Suprapubic skin (tissue), 4 donors: ENCODE measurements at regions not wholly inside any gene's neighbourhood (a gene's known extent, or its start where the extent isn't known, plus 50 kb on each side); places are given as distances from the start of the nearest gene placed in this dataset.

Source experiments
- EP300 ChIP-seq: sonication (generic); formaldehyde crosslinking; IDR thresholded peaks from one replicate; pipeline ENCODE4 v1.6.1; 2017; ENCODE audit warnings: antibody characterized with exemption
- POLR2AphosphoS5 ChIP-seq, 3 donors: sonication (generic); formaldehyde crosslinking; IDR thresholded peaks; one replicate each; pipeline ENCODE4 v1.6.1; 2017; ENCODE audit warnings: antibody characterized with exemption in 3 of 3
- TF ChIP-seq, protein P1 (sequence below), 2 donors: fragments of 200-600 bp in 1 of 2; fragments of 450-650 bp in 1 of 2; sonication (generic) in 1 of 2; IDR thresholded peaks; one replicate each; pipeline ENCODE4 v1.5.1; 2016 to 2019; ENCODE audit warnings: antibody characterized with exemption in 2 of 2, mild to moderate bottlenecking in 1 of 2, moderate library complexity in 1 of 2

DNA sequence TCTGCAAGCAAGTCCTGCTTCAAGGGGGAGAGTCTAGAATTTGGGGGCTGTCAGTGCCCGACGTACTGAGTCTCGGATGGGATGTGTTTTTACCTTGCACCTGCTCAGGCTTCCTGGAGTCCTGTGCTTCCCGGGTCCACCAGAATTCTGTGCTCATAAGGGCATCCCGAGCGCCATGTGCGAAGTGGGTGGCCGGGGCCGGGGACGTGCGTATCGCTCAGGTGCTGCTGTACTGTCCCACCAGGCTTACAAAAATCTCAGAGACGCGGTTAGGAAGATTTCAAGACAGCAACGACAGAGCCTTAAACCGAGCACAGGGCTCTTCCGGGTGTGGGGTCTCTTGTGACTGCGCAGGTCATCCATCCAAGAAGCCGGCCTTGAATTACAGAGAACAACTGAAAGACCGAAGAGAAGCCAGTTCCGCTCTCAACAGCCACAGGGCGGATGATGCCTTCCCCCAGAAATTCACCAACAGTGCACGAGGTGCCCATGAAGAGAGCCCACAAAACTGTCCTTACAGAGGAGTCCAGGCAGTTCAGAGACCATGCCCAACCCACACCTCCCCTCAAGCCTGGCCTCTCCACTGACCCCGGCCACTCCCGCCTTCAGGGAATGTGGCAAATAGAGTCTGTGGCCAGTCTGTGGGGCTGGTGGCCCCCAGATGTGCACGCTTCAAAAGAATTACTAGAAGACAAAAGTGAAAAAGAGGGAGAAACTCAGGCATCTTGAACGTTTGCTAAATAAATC, 104.7 kb downstream of the PXDC1 start:
- TF ChIP-seq POLR2AphosphoS5 (IDR thresholded peaks at IDR 0.05): no peak
- TF ChIP-seq, protein P1, sequence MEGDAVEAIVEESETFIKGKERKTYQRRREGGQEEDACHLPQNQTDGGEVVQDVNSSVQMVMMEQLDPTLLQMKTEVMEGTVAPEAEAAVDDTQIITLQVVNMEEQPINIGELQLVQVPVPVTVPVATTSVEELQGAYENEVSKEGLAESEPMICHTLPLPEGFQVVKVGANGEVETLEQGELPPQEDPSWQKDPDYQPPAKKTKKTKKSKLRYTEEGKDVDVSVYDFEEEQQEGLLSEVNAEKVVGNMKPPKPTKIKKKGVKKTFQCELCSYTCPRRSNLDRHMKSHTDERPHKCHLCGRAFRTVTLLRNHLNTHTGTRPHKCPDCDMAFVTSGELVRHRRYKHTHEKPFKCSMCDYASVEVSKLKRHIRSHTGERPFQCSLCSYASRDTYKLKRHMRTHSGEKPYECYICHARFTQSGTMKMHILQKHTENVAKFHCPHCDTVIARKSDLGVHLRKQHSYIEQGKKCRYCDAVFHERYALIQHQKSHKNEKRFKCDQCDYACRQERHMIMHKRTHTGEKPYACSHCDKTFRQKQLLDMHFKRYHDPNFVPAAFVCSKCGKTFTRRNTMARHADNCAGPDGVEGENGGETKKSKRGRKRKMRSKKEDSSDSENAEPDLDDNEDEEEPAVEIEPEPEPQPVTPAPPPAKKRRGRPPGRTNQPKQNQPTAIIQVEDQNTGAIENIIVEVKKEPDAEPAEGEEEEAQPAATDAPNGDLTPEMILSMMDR (IDR thresholded peaks at IDR 0.05): no peak
- no peak for TF ChIP-seq EP300
